ENCODE measurements at regions not wholly inside any gene's neighbourhood (a gene's known extent, or its start where the extent isn't known, plus 50 kb on each side); places are given as distances from the start of the nearest gene placed in this dataset.

DNA sequence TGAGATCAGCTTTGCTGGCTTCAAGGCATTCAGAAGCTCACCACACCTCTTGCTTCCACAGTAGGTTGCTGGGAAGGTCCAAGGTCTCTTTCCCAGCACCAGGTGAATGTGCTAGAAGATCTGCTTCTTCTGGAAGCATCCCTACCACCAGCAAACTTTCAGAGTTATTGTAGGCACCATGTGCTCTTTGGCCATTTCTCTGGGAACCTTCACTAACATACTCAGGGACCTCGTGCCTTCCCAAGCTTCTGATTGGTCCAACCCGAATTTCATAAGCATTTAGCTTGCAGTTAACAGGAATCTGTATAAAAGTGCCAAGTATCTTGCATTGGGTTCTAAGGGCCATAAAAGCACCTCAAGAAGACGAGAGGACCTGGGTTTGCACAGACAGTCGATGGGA is 86.5 kb upstream of the ARL4C start:
- no peak for TF ChIP-seq CTCF (IDR thresholded peaks at IDR 0.05)
- TF ChIP-seq POLR2A (IDR thresholded peaks at IDR 0.05) = no peak
